RKO (cell line): ENCODE measurements at regions not wholly inside any gene's neighbourhood (a gene's known extent, or its start where the extent isn't known, plus 50 kb on each side); places are given as distances from the start of the nearest gene placed in this dataset.
"Not testable (repeated sequence)": the region's sequence is repeated elsewhere in the genome, so short reads cannot be mapped to it uniquely, and the experiment has no call there.

Experiments
- DNase-seq: peaks from one replicate; pipeline ENCODE4 v3.0.0-alpha.2; 2016; ENCODE audit warnings: low spot score

GRCh38 chr12:112711026-112711425 lies 80.5 kb upstream of the RPH3A start:
- DNase-seq = no peak

GRCh38 chr12:112711507-112711906 lies 80.0 kb upstream of the RPH3A start:
- no peak for DNase-seq

GRCh38 chr12:112712751-112713150 lies 78.8 kb upstream of the RPH3A start:
- DNase-seq = not testable (repeated sequence)

- no peak for DNase-seq
Observed at GRCh38 chr12:112713471-112713870, 78.1 kb upstream of the RPH3A start.

GRCh38 chr12:112714166-112714710 lies 77.3 kb upstream of the RPH3A start:
- DNase-seq = no peak

- peak; percentile 10 for DNase-seq
Observed at GRCh38 chr12:112716099-112717093, 75.2 kb upstream of the RPH3A start.

- no peak for DNase-seq
Observed at GRCh38 chr12:112728864-112729263, 62.7 kb upstream of the RPH3A start.

- no peak for DNase-seq
Observed at GRCh38 chr12:112734859-112735695, 56.5 kb upstream of the RPH3A start.

GRCh38 chr12:112738531-112738930 lies 53.0 kb upstream of the RPH3A start:
- DNase-seq = no peak

- DNase-seq = no peak
Observed at GRCh38 chr12:112740387-112740934, 51.1 kb upstream of the RPH3A start.

- DNase-seq = no peak
Observed at GRCh38 chr12:112741106-112741505, 50.4 kb upstream of the RPH3A start.
